ENCODE measurements at regions not wholly inside any gene's neighbourhood (a gene's known extent, or its start where the extent isn't known, plus 50 kb on each side); places are given as distances from the start of the nearest gene placed in this dataset.

- DNase-seq, result no peak
These were observed 150.0 kb upstream of the PLEKHA5 start for GRCh38 chr12:18979401-18980126.

- no peak for DNase-seq
These were observed 147.8 kb upstream of the PLEKHA5 start for GRCh38 chr12:18981732-18982131.

GRCh38 chr12:18982226-18982949, 147.1 kb upstream of the PLEKHA5 start:
- no peak for DNase-seq

GRCh38 chr12:18983854-18984253, 145.7 kb upstream of the PLEKHA5 start:
- no peak for DNase-seq

- no peak for DNase-seq
These were observed 138.7 kb upstream of the PLEKHA5 start for GRCh38 chr12:18990856-18991255.

GRCh38 chr12:18992336-18992735, 137.2 kb upstream of the PLEKHA5 start:
- DNase-seq, result no peak

- DNase-seq, result no peak
These were observed 130.9 kb upstream of the PLEKHA5 start for GRCh38 chr12:18998343-18999261.

- no peak for DNase-seq
These were observed 128.7 kb upstream of the PLEKHA5 start for GRCh38 chr12:19000836-19001235.

GRCh38 chr12:19002216-19002615, 127.3 kb upstream of the PLEKHA5 start:
- DNase-seq, result no peak

GRCh38 chr12:19003141-19003540, 126.4 kb upstream of the PLEKHA5 start:
- no peak for DNase-seq

- DNase-seq, result no peak
These were observed 125.4 kb upstream of the PLEKHA5 start for GRCh38 chr12:19003987-19004619.

GRCh38 chr12:19005257-19005801, 124.2 kb upstream of the PLEKHA5 start:
- DNase-seq, result no peak

GRCh38 chr12:19006626-19007137, 122.9 kb upstream of the PLEKHA5 start:
- no peak for DNase-seq

- DNase-seq, result no peak
These were observed 121.4 kb upstream of the PLEKHA5 start for GRCh38 chr12:19008102-19008501.

GRCh38 chr12:19010087-19010486, 119.4 kb upstream of the PLEKHA5 start:
- DNase-seq, result no peak

- DNase-seq, result no peak
These were observed 118.8 kb upstream of the PLEKHA5 start for GRCh38 chr12:19010726-19011125.

- no peak for DNase-seq
These were observed 116.6 kb upstream of the PLEKHA5 start for GRCh38 chr12:19012965-19013364.

GRCh38 chr12:19014240-19014639, 115.3 kb upstream of the PLEKHA5 start:
- no peak for DNase-seq

- no peak for DNase-seq
These were observed 114.2 kb upstream of the PLEKHA5 start for GRCh38 chr12:19015285-19015684.

- no peak for DNase-seq
These were observed 111.1 kb upstream of the PLEKHA5 start for GRCh38 chr12:19018302-19018970.

GRCh38 chr12:19021240-19021639, 108.3 kb upstream of the PLEKHA5 start:
- DNase-seq, result no peak

- DNase-seq, result no peak
These were observed 107.9 kb upstream of the PLEKHA5 start for GRCh38 chr12:19021646-19022045.

Measured in CD4-positive, alpha-beta T cell treated with Interleukin-4 for 4 hours (primary cell).